C4-2B (cell line): ENCODE measurements at regions not wholly inside any gene's neighbourhood (a gene's known extent, or its start where the extent isn't known, plus 50 kb on each side); places are given as distances from the start of the nearest gene placed in this dataset.
A peak's percentile ranks its signal among the peaks of the same experiment; 100 is the strongest.

ENCODE experiments used
- H3K27ac ChIP-seq: fragments of 450-650 bp; 2 replicates; pipeline ENCODE4 v1.5.1; 2017
- ZFX ChIP-seq: fragments of 450-650 bp; IDR thresholded peaks from 2 replicates; pipeline ENCODE4 v1.6.1; 2017
- TF ChIP-seq, protein P1 (sequence below): fragments of 450-650 bp; conservative IDR thresholded peaks from 2 replicates; pipeline ENCODE4 v1.5.1; 2017; ENCODE audit warnings: mild to moderate bottlenecking

DNA sequence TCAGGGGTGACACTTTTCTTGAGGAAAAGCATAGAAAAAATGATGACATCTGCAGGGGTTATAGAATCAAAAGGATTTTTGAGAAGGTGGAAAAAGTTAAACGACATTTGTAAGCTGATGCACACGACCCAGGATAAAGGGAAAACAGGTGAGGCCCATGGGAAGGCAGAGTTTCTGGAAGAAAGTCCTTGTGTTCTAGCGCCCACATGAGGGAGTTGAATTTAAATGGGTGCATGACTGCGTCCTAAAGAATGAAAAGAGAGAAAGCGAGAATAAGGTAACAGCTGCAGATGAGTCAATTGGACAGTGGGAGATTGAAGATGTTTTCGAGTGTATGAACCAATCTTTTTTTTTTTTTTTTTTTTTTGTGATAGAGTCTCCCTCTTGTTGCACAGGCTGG is 158.1 kb downstream of the GALR1 start:
- TF ChIP-seq, protein P1, sequence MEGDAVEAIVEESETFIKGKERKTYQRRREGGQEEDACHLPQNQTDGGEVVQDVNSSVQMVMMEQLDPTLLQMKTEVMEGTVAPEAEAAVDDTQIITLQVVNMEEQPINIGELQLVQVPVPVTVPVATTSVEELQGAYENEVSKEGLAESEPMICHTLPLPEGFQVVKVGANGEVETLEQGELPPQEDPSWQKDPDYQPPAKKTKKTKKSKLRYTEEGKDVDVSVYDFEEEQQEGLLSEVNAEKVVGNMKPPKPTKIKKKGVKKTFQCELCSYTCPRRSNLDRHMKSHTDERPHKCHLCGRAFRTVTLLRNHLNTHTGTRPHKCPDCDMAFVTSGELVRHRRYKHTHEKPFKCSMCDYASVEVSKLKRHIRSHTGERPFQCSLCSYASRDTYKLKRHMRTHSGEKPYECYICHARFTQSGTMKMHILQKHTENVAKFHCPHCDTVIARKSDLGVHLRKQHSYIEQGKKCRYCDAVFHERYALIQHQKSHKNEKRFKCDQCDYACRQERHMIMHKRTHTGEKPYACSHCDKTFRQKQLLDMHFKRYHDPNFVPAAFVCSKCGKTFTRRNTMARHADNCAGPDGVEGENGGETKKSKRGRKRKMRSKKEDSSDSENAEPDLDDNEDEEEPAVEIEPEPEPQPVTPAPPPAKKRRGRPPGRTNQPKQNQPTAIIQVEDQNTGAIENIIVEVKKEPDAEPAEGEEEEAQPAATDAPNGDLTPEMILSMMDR = peak; percentile 26
- no peak for TF ChIP-seq ZFX
- no peak overlapping the region for H3K27ac ChIP-seq

DNA sequence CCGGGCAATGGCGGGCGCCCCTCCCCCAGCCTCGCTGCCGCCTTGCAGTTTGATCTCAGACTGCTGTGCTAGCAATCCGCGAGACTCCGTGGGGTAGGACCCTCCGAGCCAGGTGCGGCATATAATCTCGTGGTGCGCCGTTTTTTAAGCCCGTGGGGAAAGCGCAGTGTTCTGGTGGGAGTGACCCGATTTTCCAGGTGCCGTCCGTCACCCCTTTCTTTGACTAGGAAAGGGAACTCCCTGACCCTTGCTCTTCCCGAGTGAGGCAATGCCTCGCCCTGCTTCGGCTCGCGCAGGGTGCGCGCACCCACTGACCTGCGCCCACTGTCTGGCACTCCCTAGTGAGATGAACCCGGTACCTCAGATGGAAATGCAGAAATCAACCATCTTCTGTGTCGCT is 171.9 kb downstream of the GALR1 start:
- peak overlapping the region; percentile 49 for H3K27ac ChIP-seq

DNA sequence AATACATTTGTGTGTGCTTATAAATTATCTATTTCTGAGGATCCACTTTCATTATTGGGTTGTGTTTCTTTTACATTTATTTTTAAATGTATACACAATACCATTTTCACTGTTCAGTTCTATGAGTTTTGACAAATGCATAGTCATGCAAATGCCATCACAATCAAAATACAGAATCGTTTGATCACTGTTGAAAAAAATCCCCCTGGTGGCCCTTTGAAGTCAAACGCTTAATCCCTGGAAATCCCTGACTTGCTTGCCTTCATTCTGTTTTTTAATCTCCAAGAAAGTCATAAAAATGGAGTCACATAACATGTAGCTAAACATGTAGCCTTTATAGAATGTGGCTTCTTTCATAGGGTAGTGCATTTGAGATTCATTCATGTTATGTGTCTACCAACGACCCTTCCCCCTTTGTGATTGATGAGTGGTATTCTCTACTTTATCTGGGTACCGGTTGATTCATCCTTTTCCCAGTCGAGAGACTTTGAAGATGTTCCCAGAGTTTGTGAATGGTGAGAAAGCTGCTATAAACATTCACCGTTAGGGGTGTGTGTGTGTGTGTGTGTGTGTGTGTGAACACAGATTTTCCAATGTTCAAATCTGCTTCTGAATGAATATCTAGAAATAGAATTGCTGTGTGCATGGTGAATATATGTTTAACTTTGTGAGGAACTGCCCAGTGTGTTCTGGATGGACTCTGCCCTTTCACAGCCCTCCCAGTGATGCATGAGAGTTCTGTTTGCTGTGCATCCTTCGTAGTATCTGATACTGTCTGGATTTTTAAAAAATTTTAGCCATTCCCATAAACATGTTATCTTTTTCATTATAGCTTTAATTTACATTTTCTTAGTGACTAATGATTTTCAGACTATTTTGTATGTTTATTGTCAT is 173.6 kb downstream of the GALR1 start:
- no peak overlapping the region for H3K27ac ChIP-seq
- no peak for TF ChIP-seq ZFX
- TF ChIP-seq, protein P1 = peak; percentile 43

DNA sequence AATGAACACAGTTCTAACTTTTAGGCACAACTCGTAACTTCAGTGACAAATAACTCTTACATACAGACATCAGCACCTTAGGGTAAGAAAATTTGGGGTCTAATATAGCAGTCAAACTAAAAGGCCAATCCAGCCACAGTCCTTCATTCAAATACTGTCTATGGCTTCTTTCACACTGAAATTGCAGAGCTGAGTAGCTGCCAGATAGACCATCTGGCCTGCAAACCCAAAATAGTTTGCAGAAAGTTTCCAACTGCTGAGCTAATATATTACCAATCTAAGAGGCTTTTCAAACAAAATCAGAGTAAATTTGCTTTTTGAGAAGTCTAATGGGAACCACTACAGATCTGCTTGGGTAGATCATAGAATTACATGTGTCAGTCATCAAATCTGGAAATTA is 183.4 kb downstream of the GALR1 start:
- TF ChIP-seq ZFX = no peak
- TF ChIP-seq, protein P1 = no peak
- no peak overlapping the region for H3K27ac ChIP-seq

DNA sequence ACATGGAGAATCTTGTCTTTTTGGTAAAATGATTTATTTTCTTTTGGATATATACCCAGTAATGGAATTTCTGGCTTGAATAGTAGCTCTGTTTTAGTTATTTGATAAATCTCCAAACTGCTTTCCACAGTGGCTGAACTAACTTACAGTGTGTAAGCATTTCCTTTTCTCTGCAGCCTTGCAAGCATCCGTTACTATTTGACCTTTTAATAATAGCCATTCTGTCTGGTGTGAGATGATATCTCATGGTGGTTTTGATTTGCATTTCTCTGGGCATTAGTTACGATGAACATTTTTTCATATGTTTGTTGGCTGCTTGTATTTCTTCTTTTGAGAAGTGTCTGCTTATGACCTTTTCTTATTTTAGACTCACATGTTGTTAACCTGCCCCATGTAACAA is 190.2 kb downstream of the GALR1 start:
- no peak overlapping the region for H3K27ac ChIP-seq
- no peak for TF ChIP-seq ZFX

DNA sequence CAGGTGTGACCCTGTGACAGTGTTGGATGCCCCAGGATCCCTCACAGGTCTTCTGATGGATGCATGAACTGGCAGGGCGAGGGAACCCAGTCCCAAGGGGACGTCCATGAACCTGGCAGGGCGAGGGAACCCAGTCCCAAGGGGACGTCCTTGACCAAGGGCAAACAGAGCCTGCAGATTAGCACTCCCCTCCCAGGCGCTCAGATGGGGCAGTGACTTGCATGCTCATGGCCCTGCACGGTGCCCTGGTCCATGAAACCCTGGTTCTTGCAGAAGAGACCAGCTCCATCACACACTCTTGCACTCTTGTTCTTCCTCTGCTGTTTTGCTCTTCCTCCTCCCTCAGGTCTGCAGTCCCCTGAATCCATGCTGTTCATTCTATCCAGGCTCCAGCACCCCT is 192.7 kb downstream of the GALR1 start:
- no peak overlapping the region for H3K27ac ChIP-seq
- TF ChIP-seq, protein P1 = no peak
- no peak for TF ChIP-seq ZFX

DNA sequence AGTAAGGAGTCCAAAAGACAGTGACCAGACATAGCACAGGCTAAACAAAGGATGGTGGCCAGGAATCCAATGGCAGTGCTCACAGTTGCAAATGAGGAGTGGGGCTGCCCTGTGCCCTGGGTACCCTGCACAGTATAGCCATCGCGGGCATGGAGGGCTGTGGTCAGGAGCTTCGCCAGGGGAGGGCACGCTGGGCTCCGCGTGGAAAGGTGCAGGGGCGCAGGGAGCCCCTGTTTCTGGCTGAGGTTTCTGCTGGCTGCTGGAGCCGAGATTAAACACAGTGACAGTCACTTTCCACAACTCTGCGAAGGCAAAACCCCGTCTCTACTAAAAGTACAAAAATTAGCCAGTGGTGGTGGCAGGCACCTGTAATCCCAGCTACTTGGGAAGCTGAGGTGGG is 194.7 kb downstream of the GALR1 start:
- no peak overlapping the region for H3K27ac ChIP-seq
- TF ChIP-seq ZFX = no peak
- TF ChIP-seq, protein P1 = no peak

DNA sequence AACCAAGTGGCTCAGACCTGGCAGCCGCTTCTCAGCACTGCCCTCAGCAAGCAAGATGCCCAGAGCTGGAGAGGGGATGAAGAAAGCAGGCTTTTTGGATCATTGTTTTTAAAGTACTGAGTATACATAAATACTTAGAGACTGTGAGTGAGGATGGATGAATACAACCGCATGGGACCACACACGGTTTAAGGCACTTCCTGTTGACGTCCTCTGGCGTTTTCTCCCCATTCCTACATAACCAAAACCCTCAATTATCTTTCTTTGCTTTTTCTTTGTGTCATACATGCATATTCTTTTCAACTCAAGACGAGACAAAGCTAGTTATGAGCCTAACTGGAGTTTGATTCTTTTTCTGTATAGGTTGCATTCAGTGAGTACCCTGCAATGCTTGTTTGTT is 198.4 kb downstream of the GALR1 start:
- H3K27ac ChIP-seq = no peak overlapping the region
- TF ChIP-seq, protein P1 = no peak
- TF ChIP-seq ZFX = no peak
